ENCODE measurements at regions not wholly inside any gene's neighbourhood (a gene's known extent, or its start where the extent isn't known, plus 50 kb on each side); places are given as distances from the start of the nearest gene placed in this dataset.

DNA sequence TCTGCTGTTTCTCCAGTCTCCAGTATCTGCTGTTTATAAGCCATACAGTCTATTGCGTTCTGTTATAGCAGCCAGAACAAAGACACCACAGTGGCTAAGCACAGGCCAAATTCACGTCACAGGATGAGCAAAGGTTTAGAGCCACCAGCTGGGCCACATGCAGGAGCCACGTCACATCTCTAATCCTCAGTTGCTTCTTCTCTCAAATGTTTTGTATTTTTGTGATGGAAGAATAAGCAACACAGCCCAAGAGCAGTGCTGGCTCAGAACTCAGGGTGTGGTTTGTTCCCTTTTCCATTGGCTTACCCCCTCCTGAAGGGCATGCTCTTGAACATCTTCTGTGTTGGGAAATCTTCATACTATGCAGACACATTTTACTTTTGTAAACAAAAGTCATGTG, 309.4 kb upstream of the CDH5 start:
- TF ChIP-seq SMC3 (IDR thresholded peaks at IDR 0.05; ENCODE audit: low read depth, low read length) (no peak), RAD21 (IDR thresholded peaks at IDR 0.05; ENCODE audit: low read length) (no peak), POLR2A (IDR thresholded peaks at IDR 0.05; ENCODE audit: low read depth, low read length) (no peak), CHD1 (IDR thresholded peaks at IDR 0.05; ENCODE audit: low read depth, low read length) (no peak), NFE2L2 (IDR thresholded peaks at IDR 0.05; ENCODE audit: low read depth, low read length) (no peak), RCOR1 (IDR thresholded peaks at IDR 0.05; ENCODE audit: insufficient replicate concordance, low read length) (no peak), RFX5 (IDR thresholded peaks at IDR 0.05; ENCODE audit: low read depth, low read length) (no peak), BHLHE40 (IDR thresholded peaks at IDR 0.05; ENCODE audit: low read depth, low read length) (no peak), FOS (IDR thresholded peaks at IDR 0.05; ENCODE audit: low read depth, low read length) (no peak), MAFK (IDR thresholded peaks at IDR 0.05; ENCODE audit: low read depth, low read length) (no peak), MXI1 (IDR thresholded peaks at IDR 0.05; ENCODE audit: borderline replicate concordance, low read depth, low read length) (no peak)
- TF ChIP-seq, protein P1, sequence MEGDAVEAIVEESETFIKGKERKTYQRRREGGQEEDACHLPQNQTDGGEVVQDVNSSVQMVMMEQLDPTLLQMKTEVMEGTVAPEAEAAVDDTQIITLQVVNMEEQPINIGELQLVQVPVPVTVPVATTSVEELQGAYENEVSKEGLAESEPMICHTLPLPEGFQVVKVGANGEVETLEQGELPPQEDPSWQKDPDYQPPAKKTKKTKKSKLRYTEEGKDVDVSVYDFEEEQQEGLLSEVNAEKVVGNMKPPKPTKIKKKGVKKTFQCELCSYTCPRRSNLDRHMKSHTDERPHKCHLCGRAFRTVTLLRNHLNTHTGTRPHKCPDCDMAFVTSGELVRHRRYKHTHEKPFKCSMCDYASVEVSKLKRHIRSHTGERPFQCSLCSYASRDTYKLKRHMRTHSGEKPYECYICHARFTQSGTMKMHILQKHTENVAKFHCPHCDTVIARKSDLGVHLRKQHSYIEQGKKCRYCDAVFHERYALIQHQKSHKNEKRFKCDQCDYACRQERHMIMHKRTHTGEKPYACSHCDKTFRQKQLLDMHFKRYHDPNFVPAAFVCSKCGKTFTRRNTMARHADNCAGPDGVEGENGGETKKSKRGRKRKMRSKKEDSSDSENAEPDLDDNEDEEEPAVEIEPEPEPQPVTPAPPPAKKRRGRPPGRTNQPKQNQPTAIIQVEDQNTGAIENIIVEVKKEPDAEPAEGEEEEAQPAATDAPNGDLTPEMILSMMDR (conservative IDR thresholded peaks at IDR 0.05; ENCODE audit: low read depth, low read length): no peak
- TF ChIP-seq, protein P2, sequence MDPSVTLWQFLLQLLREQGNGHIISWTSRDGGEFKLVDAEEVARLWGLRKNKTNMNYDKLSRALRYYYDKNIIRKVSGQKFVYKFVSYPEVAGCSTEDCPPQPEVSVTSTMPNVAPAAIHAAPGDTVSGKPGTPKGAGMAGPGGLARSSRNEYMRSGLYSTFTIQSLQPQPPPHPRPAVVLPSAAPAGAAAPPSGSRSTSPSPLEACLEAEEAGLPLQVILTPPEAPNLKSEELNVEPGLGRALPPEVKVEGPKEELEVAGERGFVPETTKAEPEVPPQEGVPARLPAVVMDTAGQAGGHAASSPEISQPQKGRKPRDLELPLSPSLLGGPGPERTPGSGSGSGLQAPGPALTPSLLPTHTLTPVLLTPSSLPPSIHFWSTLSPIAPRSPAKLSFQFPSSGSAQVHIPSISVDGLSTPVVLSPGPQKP (IDR thresholded peaks at IDR 0.05; ENCODE audit: borderline replicate concordance, low read depth, low read length): no peak
- TF ChIP-seq, protein P3, sequence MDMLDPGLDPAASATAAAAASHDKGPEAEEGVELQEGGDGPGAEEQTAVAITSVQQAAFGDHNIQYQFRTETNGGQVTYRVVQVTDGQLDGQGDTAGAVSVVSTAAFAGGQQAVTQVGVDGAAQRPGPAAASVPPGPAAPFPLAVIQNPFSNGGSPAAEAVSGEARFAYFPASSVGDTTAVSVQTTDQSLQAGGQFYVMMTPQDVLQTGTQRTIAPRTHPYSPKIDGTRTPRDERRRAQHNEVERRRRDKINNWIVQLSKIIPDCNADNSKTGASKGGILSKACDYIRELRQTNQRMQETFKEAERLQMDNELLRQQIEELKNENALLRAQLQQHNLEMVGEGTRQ (IDR thresholded peaks at IDR 0.05; ENCODE audit: low read depth, low read length): no peak
